HFFc6 (cell line): ENCODE measurements at regions not wholly inside any gene's neighbourhood (a gene's known extent, or its start where the extent isn't known, plus 50 kb on each side); places are given as distances from the start of the nearest gene placed in this dataset.

Experiments
- DNase-seq: peaks from one replicate; pipeline ENCODE4 v3.0.0-alpha.2; 2018
- H3K27ac Mint-ChIP-seq: 2 replicates; pipeline ENCODE4 v1.8.0; 2020; ENCODE audit warnings: mild to moderate bottlenecking, mixed read lengths
- H3K27me3 Mint-ChIP-seq: 2 replicates; pipeline ENCODE4 v1.8.0; 2021; ENCODE audit warnings: mild to moderate bottlenecking, moderate library complexity, mixed read lengths; ENCODE audit not compliant: insufficient read depth
- H3K36me3 Mint-ChIP-seq: 2 replicates; pipeline ENCODE4 v1.8.0; 2021; ENCODE audit warnings: low read depth, mixed read lengths
- H3K4me1 Mint-ChIP-seq: 2 replicates; pipeline ENCODE4 v1.8.0; 2020; ENCODE audit warnings: low read depth, mixed read lengths
- H3K4me3 Mint-ChIP-seq: 2 replicates; pipeline ENCODE4 v1.8.0; 2020; ENCODE audit warnings: mild to moderate bottlenecking, moderate library complexity, mixed read lengths
- H3K9me3 Mint-ChIP-seq: 2 replicates; pipeline ENCODE4 v1.8.0; 2020; ENCODE audit warnings: mild to moderate bottlenecking, mixed read lengths
- CTCF ChIP-seq: fragments of 200-600 bp; sonication (generic); IDR thresholded peaks from 2 replicates; pipeline ENCODE4 v1.5.0; 2021; ENCODE audit warnings: antibody characterized with exemption, mild to moderate bottlenecking

GRCh38 chr16:86902656-86903001 is 324.3 kb downstream of the FOXL1 start:
- no peak overlapping the region for H3K4me3 Mint-ChIP-seq
- H3K27me3 Mint-ChIP-seq = peaks cover 31% of the 10 kb centered on the region
- no peak overlapping the region for H3K27ac Mint-ChIP-seq
- no peaks in the 10 kb centered on the region for H3K36me3 Mint-ChIP-seq
- H3K9me3 Mint-ChIP-seq = no peaks in the 10 kb centered on the region
- H3K4me1 Mint-ChIP-seq = peaks cover 33% of the 10 kb centered on the region
- no peak for TF ChIP-seq CTCF
- DNase-seq = no peak

GRCh38 chr16:86903068-86903467 is 324.7 kb downstream of the FOXL1 start:
- DNase-seq = no peak
- peaks cover 36% of the 10 kb centered on the region for H3K27me3 Mint-ChIP-seq
- no peaks in the 10 kb centered on the region for H3K9me3 Mint-ChIP-seq
- peaks cover 33% of the 10 kb centered on the region for H3K4me1 Mint-ChIP-seq
- H3K4me3 Mint-ChIP-seq = no peak overlapping the region
- no peaks in the 10 kb centered on the region for H3K36me3 Mint-ChIP-seq
- H3K27ac Mint-ChIP-seq = no peak overlapping the region
- TF ChIP-seq CTCF = no peak

GRCh38 chr16:86905302-86905701 is 327.0 kb downstream of the FOXL1 start:
- Mint-ChIP-seq H3K27me3 (peaks cover 39% of the 10 kb centered on the region), H3K27ac (no peak overlapping the region), H3K4me1 (peaks cover 17% of the 10 kb centered on the region), H3K4me3 (no peak overlapping the region), H3K36me3 (no peaks in the 10 kb centered on the region), H3K9me3 (no peaks in the 10 kb centered on the region)
- DNase-seq = no peak
- no peak for TF ChIP-seq CTCF

GRCh38 chr16:86906623-86907022 is 328.3 kb downstream of the FOXL1 start:
- TF ChIP-seq CTCF = no peak
- peaks cover 37% of the 10 kb centered on the region for H3K27me3 Mint-ChIP-seq
- peaks cover 10% of the 10 kb centered on the region for H3K4me1 Mint-ChIP-seq
- H3K4me3 Mint-ChIP-seq = no peak overlapping the region
- H3K9me3 Mint-ChIP-seq = no peaks in the 10 kb centered on the region
- H3K36me3 Mint-ChIP-seq = no peaks in the 10 kb centered on the region
- no peak overlapping the region for H3K27ac Mint-ChIP-seq
- DNase-seq = no peak

GRCh38 chr16:86909359-86910160 is 331.2 kb downstream of the FOXL1 start:
- peaks cover 31% of the 10 kb centered on the region for H3K27me3 Mint-ChIP-seq
- no peaks in the 10 kb centered on the region for H3K9me3 Mint-ChIP-seq
- H3K4me1 Mint-ChIP-seq = peaks cover 7% of the 10 kb centered on the region; the same call in 1 of the 2 replicates
- H3K27ac Mint-ChIP-seq = no peak overlapping the region
- H3K4me3 Mint-ChIP-seq = no peak overlapping the region
- DNase-seq = no peak
- H3K36me3 Mint-ChIP-seq = no peaks in the 10 kb centered on the region
- TF ChIP-seq CTCF = no peak
